SU-DHL-6 (cell line): ENCODE measurements at regions not wholly inside any gene's neighbourhood (a gene's known extent, or its start where the extent isn't known, plus 50 kb on each side); places are given as distances from the start of the nearest gene placed in this dataset.

Experiments used
- CTCF ChIP-seq: fragments of 200-600 bp; sonication (generic); IDR thresholded peaks from one replicate; pipeline ENCODE4 v1.5.1; 2017; ENCODE audit warnings: antibody characterized with exemption, mild to moderate bottlenecking, low read length, moderate library complexity; ENCODE audit not compliant: insufficient read depth, poor library complexity, severe bottlenecking
- EZH2phosphoT487 ChIP-seq: fragments of 200-600 bp; sonication (generic), shearing (Covaris generic); conservative IDR thresholded peaks from 2 replicates; pipeline ENCODE4 v1.6.1; 2018; ENCODE audit warnings: mild to moderate bottlenecking, antibody characterized with exemption, low read length, moderate library complexity, mixed read lengths

DNA sequence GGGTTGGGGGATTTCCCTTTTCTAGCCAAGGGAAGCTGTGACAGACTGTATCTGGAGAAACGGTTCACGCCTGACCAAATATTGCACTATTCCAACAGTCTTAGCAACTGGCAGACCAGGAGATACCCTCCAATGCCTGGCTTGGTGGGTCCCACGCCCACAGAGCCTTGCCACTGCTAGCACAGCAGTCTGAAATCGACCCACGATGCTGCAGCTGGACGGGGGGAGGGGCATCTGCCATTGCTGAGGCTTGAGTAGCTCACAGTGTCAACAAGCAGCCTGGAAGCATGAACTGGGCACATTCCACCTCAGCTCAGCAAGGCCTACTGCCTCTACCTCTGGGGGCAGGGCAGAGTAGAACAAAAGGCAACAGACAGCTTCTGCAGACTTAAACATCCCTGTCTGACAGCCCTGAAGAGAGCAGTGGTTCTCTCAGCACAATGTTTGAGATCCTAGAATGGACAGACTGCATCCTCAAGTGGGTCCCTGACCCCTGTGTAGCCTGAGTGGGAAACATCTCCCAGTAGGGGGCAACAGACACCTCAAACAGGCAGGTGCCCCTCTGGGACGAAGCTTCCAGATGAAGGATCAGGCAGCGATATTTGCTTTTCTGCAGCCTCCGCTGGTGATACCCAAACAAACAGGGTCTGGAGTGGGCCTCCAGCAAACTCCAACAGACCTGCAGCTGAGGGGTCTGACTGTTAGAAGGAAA is 89.9 kb upstream of the ECI2 start:
- TF ChIP-seq CTCF, result no peak
- TF ChIP-seq EZH2phosphoT487, result no peak
